Astrocyte of the cerebellum (primary cell): ENCODE measurements at regions not wholly inside any gene's neighbourhood (a gene's known extent, or its start where the extent isn't known, plus 50 kb on each side); places are given as distances from the start of the nearest gene placed in this dataset.
A peak's percentile ranks its signal among the peaks of the same experiment; 100 is the strongest.

ENCODE experiments used
- DNase-seq: peaks from one replicate; pipeline ENCODE4 v3.0.0-alpha.2; 2011; ENCODE audit warnings: low read depth
- H3K4me3 ChIP-seq: 2 replicates; pipeline ENCODE4 v1.5.1; 2011; ENCODE audit warnings: mild to moderate bottlenecking, low read depth, low read length, moderate library complexity
- CTCF ChIP-seq: IDR thresholded peaks from 2 replicates; pipeline ENCODE4 v1.5.1; 2012; ENCODE audit warnings: low read length, low read depth, moderate library complexity, mild to moderate bottlenecking; ENCODE audit errors: missing control alignments
- in situ Hi-C: cut with HindIII; loops from 2 replicates; pipeline ENCODE4 v1.10.0; 2017; ENCODE audit warnings: low sequenced_read_pairs

GRCh38 chr4:187236209-187236890 lies 512.7 kb upstream of the FAT1 start:
- peak; percentile 20 for DNase-seq
- H3K4me3 ChIP-seq: no peak overlapping the region
- no peak for TF ChIP-seq CTCF
- in situ Hi-C loops: no loop called here

DNA sequence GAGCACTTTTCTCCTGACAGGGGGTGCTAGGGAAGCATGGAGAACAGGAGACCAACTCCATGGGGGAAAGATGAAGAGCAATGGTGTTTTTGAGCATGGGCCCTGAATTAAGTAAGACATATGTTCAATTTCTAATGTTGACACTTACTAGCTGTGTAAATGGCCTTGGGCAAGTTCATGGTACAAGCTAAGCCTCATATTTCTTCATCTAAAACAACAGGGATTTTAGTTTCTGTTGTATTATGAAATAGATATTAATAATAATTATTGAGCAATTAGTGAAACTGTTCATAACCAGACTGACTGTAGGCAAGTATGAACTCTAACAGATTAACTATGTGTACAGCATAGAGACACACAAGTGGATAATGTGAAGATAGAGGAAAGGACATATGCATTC lies 515.0 kb upstream of the FAT1 start:
- in situ Hi-C loops: no loop called here
- TF ChIP-seq CTCF: no peak

GRCh38 chr4:187251896-187252295 lies 528.2 kb upstream of the FAT1 start:
- in situ Hi-C loops: no loop called here
- TF ChIP-seq CTCF: no peak
- H3K4me3 ChIP-seq: no peak overlapping the region
- DNase-seq: no peak

More for the DNA sequence above, 515.0 kb upstream of the FAT1 start:
- no peak overlapping the region for H3K4me3 ChIP-seq
- no peak for DNase-seq

- no peak for DNase-seq
- H3K4me3 ChIP-seq: no peak overlapping the region
- in situ Hi-C loops: no loop called here
- no peak for TF ChIP-seq CTCF
Observed at GRCh38 chr4:187256897-187257296, 533.2 kb upstream of the FAT1 start.

DNA sequence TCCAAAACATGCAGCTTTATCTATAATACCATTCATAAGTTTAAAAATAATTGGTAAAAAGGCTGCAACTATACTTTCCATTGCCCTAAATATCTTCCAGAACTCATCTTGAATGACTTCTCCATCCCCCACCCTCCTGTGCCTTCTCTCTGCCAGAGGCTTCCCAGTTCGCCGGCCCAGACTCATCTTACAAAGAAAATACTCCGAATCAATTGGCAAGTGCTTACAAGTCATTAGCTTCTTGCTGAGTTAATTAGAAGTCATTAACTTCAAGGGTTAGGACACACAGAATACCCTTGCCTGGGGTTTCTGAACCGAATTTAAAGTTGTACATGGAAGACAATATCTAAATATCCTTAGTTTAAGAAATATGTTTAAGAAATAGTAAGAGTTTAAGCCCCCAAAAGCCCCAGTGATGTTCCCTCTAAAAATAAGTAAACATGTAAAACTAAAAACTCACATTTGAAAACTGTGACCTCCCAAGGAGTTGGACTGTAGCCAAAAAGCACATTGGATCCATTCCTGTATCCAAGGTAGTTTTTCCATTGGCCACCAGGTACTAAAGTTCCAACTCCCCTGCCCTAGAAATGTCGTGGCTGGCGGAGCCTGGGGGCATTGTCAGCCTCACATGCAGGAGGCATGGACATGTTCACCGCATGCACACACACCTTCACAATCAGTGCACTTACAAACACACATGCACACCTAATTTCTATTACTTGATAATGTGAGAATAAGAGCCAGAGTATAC lies 535.2 kb upstream of the FAT1 start:
- H3K4me3 ChIP-seq: no peak overlapping the region
- in situ Hi-C loops: no loop called here
- DNase-seq: no peak
- no peak for TF ChIP-seq CTCF

DNA sequence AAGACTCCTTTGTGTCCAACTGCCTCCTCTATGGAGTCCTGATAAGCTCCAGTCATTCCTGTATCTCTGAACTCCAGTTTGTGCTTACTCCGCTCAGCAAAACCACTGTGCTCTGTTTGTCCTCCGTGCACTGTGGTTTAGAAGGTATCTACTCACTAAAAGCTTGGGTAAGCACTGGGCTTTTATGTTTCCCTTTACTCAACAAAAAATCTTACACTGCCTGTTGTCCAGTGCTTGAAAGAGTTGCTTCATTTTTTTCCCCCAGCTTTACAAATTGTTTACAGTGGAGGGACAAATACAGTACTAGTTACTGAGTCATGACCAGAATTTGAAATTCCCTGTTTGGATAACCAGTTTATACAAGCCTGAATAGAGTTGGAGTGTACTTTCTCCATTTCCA lies 545.3 kb upstream of the FAT1 start:
- in situ Hi-C loops: no loop called here
- no peak for DNase-seq
- TF ChIP-seq CTCF: no peak

More for the DNA sequence above, 545.3 kb upstream of the FAT1 start:
- H3K4me3 ChIP-seq: no peak overlapping the region
